ENCODE measurements at regions not wholly inside any gene's neighbourhood (a gene's known extent, or its start where the extent isn't known, plus 50 kb on each side); places are given as distances from the start of the nearest gene placed in this dataset.
A peak's percentile ranks its signal among the peaks of the same experiment; 100 is the strongest.
"Not testable (repeated sequence)": the region's sequence is repeated elsewhere in the genome, so short reads cannot be mapped to it uniquely, and the experiment has no call there.

DNA sequence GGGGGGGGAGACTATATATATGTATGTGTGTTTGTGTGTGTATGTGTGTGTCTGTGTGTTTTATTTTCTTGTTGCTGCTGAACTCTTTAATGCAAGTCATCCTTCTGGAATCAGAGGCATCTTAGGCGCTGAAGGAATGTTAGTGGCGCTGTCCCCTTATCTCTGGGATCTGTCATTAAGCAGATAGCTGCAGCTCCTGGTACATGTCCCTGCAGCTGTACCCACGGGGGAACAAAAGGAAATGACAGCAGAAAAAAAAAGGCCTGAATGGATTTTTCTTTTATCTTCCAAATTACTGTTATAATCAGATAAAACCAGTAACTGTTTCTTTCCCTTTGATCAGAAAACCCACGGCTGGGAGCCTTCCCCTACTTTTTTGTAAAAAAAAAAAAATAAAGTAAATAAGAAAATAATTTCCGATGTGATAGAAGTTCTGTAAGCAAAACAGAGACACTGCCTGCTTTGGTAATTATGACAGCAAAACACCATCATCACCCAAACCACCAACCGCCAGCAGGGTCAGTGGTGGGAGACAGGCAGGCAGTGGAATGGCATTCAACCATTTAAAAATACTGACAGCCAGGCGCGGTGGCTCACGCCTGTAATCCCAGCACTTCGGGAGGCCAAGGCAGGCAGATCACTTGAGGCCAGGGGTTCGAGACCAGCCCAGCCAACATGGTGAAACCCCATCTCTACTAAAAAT is 411.3 kb upstream of the ZNF722 start:
- DNase-seq; intact Hi-C loops (cut with DNase I); H3K4me1 ChIP-seq; ATAC-seq; H3K27me3 ChIP-seq; H3K36me3 ChIP-seq; H3K9me3 ChIP-seq; H3K4me3 ChIP-seq; H3K27ac ChIP-seq: not testable (repeated sequence)
- WGBS, 2 donors, result 66 to 88% methylated on average over 2 of the region's 11 CpGs

GRCh38 chr7:63591249-63591648 is 407.4 kb upstream of the ZNF722 start:
- DNase-seq; intact Hi-C loops (cut with DNase I); H3K36me3 ChIP-seq; H3K27me3 ChIP-seq; H3K27ac ChIP-seq; H3K9me3 ChIP-seq; H3K4me1 ChIP-seq; H3K4me3 ChIP-seq: not testable (repeated sequence)
- 88 to 92% methylated on average over 5 to 7 of the region's 11 CpGs for WGBS, 2 donors
- peak in 1 of 8 donors; percentile 34 for ATAC-seq

DNA sequence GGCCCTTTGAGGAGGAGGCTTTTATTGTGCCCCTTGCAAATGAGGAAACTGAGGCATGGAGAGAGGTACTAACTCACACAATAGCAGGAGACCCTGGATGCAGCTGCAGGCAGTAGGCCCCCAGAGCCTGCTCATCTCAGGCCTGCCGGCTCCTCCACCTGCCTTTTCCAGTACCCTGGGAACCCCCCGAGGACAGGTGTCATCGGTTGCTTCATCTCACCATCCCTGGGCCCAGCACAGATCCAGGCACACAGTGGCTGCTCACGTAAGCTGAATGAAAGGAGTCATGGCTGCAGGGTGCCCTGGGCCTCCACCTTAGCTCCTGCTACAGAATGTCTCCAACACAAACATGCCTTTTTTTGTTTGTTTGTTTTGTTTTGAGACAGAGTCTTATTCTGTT is 394.8 kb upstream of the ZNF722 start:
- H3K4me3 ChIP-seq; intact Hi-C loops (cut with DNase I); H3K36me3 ChIP-seq; H3K9me3 ChIP-seq; DNase-seq; H3K27ac ChIP-seq; ATAC-seq; H3K4me1 ChIP-seq; H3K27me3 ChIP-seq: not testable (repeated sequence)
- WGBS, 2 donors, result 74 to 81% methylated on average over 4 of the region's 4 CpGs

- WGBS, 2 donors, result 67 to 86% methylated on average over 5 to 7 of the region's 8 CpGs
- DNase-seq; H3K9me3 ChIP-seq; H3K27me3 ChIP-seq; H3K27ac ChIP-seq; H3K4me3 ChIP-seq; H3K36me3 ChIP-seq; ATAC-seq; H3K4me1 ChIP-seq; intact Hi-C loops (cut with DNase I): not testable (repeated sequence)
Measured at GRCh38 chr7:63604853-63605252, 393.8 kb upstream of the ZNF722 start.

DNA sequence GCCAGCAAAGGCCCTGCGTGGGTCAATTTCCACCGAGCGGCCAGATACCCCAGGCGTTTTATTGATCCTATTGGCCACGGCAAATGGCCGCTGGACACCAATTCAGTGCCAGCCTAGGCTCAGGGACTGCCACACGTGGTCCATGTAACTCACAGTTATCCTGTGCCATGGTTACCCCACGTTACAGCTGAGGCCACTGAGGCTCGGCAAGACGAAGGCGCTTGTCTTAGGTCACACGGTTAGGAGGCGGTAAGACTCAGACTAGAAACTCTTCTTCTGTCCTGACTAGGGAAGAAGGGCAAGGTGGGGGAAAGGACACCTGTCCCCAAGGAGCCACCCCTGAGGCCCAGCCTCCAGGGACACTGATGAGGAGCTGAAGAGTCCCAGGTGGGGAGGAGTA is 381.1 kb upstream of the ZNF722 start:
- DNase-seq; H3K27me3 ChIP-seq; H3K4me3 ChIP-seq; ATAC-seq; H3K36me3 ChIP-seq; H3K27ac ChIP-seq; H3K4me1 ChIP-seq; intact Hi-C loops (cut with DNase I); H3K9me3 ChIP-seq: not testable (repeated sequence)
- 74 to 76% methylated on average over 7 of the region's 13 CpGs for WGBS, 2 donors

DNA sequence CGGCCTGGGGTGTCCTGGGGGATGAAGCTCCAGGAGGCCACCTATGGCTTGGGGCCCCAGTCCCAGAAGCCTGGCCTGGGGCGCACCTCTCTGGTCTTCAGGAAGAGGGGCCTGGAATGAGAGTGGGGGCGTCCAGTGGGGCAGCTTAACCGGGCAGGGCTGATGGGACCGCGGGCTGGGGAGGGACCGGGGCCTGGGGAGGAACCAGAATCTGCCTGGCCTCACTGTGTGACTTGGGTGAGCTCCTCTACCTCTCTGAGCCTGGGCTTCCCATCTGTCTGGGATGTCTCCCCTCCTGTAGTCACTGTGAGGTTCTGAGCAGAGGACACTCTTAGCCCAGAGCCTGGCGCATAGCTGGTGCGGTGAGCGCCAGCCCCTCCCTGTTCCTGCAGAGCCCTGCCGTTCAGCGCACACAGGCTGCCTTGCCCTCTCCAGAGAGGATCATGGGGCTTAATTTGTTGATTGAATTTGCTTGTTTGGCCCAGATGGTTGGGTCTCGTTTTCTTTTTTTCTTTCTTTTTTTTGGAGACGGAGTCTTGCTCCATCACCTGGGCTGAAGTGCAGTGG is 378.4 kb upstream of the ZNF722 start:
- H3K36me3 ChIP-seq; DNase-seq; H3K4me3 ChIP-seq; H3K27me3 ChIP-seq; H3K9me3 ChIP-seq; H3K27ac ChIP-seq; intact Hi-C loops (cut with DNase I); H3K4me1 ChIP-seq: not testable (repeated sequence)
- 83 to 86% methylated on average over 12 of the region's 14 CpGs for WGBS, 2 donors
- peak in 1 of 8 donors; percentile 42 for ATAC-seq

DNA sequence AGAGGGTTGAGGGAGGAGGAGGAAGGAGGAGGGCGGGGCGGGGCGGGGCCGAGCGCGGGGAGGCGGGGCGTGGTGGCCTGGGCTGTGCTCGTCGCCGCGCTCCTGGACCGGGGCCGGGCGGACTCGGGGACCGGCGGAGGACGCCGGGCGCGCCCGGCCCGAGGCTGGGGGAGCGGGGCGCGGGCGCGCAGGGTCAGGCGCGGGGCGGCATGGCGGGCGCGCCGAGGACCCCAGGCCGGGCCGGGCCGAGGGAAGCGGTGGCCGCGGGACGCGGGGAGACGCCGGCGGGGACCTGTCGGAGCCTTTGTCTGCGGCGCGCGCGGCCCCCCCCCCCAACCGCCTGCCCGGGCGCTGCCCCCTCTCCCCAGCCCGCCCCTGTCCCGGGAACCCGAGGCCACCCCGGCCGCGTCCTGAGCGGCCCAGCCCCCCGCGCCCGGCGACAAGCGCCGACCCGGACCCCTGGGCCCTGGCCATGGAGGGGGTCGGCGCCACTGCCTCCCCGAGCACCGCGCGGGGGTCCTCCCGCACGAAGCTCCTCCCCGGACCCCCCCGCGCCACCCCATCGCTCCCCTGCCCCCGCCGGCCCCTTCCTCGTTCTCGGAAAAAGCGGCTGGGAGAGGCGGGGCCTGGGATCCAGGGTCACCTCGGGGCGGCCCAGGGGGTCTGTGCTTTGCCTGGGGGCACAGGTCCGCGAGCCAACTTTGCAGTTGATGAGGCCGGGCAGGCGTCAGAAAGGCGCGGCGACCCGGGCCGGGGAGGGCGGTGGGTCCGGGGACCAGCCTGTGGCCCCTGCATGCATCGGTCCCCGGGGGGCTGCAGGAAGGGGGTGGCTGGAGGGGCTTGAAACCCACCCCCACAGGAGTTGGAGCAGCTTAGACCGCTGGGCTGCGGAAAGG is 370.8 kb upstream of the ZNF722 start:
- 50% methylated on average over 11 of the region's 105 CpGs; no CpG with 5 or more reads in 1 of the 2 donors for WGBS, 2 donors
- H3K36me3 ChIP-seq; DNase-seq; ATAC-seq; intact Hi-C loops (cut with DNase I); H3K4me3 ChIP-seq; H3K27ac ChIP-seq; H3K4me1 ChIP-seq; H3K27me3 ChIP-seq; H3K9me3 ChIP-seq: not testable (repeated sequence)

DNA sequence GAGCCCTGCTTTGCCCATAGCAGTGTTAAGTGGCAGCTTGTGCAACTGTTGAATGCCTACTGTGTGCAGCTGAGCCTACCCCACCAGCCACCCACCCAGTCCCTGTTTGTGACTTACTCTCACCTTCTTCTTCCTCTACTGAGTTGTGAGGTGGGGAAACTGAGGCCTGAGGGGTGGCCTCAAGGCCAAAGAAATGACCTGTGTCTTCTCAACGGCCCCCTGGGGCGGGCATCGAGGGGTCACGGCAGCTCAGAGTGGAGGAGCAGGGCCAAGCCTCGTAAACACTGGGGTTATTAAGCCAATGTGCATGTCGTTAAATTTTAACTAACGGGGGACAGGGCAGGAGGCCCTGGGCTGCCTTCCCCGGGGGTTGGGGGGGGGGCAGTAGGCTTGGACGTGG is 369.6 kb upstream of the ZNF722 start:
- DNase-seq, H3K27me3 ChIP-seq, ATAC-seq: not testable (repeated sequence)

GRCh38 chr7:63636585-63636984 is 362.1 kb upstream of the ZNF722 start:
- H3K27me3 ChIP-seq; H3K27ac ChIP-seq; H3K4me1 ChIP-seq; intact Hi-C loops (cut with DNase I); DNase-seq; ATAC-seq; H3K4me3 ChIP-seq; H3K36me3 ChIP-seq; H3K9me3 ChIP-seq: not testable (repeated sequence)
- WGBS, 2 donors, result 83 to 93% methylated on average over 4 of the region's 7 CpGs

More for the DNA sequence above, 369.6 kb upstream of the ZNF722 start:
- H3K27ac ChIP-seq; H3K9me3 ChIP-seq; H3K36me3 ChIP-seq; H3K4me1 ChIP-seq; intact Hi-C loops (cut with DNase I); H3K4me3 ChIP-seq: not testable (repeated sequence)
- 79 to 88% methylated on average over 5 to 7 of the region's 9 CpGs for WGBS, 2 donors

- H3K4me1 ChIP-seq; intact Hi-C loops (cut with DNase I); DNase-seq; H3K27me3 ChIP-seq; ATAC-seq; H3K4me3 ChIP-seq; H3K9me3 ChIP-seq; H3K27ac ChIP-seq; H3K36me3 ChIP-seq: not testable (repeated sequence)
- WGBS, 2 donors, result 48 to 82% methylated on average over 2 to 5 of the region's 7 CpGs
Measured at GRCh38 chr7:63665553-63665952, 333.1 kb upstream of the ZNF722 start.

DNA sequence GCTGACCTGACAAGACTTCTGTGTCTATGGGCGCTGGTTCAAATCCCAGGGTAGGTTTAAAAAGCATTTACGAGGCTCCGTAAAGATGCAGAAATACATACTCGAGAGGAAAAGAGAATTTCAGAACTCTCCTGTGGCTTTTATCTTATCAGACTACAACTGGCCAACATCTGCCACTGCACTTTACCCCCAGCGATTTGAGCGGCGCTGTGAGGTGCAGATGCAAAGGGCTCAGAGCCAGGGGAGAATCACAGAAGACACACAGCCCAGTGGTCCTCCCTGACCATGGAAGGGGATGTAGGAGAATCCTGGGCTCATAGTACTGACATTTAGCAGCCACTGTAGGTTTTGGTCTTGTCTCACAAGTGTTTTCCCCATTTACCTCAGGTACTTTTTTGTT is 307.2 kb upstream of the ZNF722 start:
- H3K36me3 ChIP-seq; H3K27ac ChIP-seq; ATAC-seq; H3K27me3 ChIP-seq; H3K4me1 ChIP-seq; intact Hi-C loops (cut with DNase I); H3K9me3 ChIP-seq; H3K4me3 ChIP-seq; DNase-seq: not testable (repeated sequence)
- WGBS, 2 donors, result 70 to 84% methylated on average over 3 of the region's 7 CpGs

Data from heart right ventricle (tissue), 16 donors.